ENCODE measurements at regions not wholly inside any gene's neighbourhood (a gene's known extent, or its start where the extent isn't known, plus 50 kb on each side); places are given as distances from the start of the nearest gene placed in this dataset.

DNA sequence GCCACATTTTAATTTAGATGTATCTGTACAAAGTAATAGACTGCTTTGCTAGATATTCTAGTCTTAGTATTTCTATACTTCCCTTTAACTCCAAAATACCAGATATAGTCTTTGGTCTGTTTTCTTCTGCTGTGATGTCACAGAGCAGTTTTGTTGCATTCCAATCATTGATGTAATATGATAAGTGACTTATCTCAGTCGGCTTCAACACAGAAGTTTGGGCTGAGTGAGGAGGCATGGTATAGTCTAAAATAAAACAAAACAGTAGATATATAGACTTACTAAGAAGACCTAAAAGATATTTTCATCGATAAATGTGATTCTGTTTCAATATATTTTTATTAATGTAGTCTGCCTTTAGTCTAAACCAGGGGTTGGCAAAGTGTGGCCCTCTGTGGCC is 169.9 kb downstream of the DCK start:
- H3K4me3 ChIP-seq (replicated peaks in 1 of 3; ENCODE audit: insufficient read depth in 1 of 3, low read depth in 1 of 3, low read length in 3 of 3): no peak overlapping the region
- no peaks in the 10 kb centered on the region for H3K27me3 ChIP-seq (ENCODE audit: control insufficient read depth in 2 of 2, insufficient read depth in 2 of 2, low read length in 2 of 2)
- DNase-seq (ENCODE audit: low read depth, low spot score) (no peak), FAIRE-seq (no peak)
- ChIA-PET CTCF (no interaction called here), POLR2A (no interaction called here)
- no peak overlapping the region for H3K9ac ChIP-seq (replicated peaks; ENCODE audit: extremely low read depth, insufficient read depth, low read length)
- TF ChIP-seq MYC (IDR thresholded peaks at IDR 0.05; ENCODE audit: low read depth, low read length): no peak
- TF ChIP-seq GATA2 (IDR thresholded peaks at IDR 0.05; ENCODE audit: insufficient read depth, insufficient read length, low read depth, low read length): no peak
- no peak for TF ChIP-seq JUN (IDR thresholded peaks at IDR 0.05; ENCODE audit: borderline replicate concordance, insufficient read depth, insufficient read length, low read depth)
- TF ChIP-seq FOS (IDR thresholded peaks at IDR 0.05; ENCODE audit: borderline replicate concordance, insufficient read depth, low read length): no peak
- H3K9me3 ChIP-seq (replicated peaks; ENCODE audit: control insufficient read depth, insufficient read depth, low read length): no peaks in the 10 kb centered on the region
- BruUV-seq (replicated peaks): no TSS peak
- H3K4me2 ChIP-seq (ENCODE audit: insufficient read depth, low read length): no peak overlapping the region
- H3K79me2 ChIP-seq (ENCODE audit: control insufficient read depth, insufficient read depth, low read length): no peaks in the 10 kb centered on the region
- no peaks in the 10 kb centered on the region for H4K20me1 ChIP-seq (replicated peaks; ENCODE audit: control insufficient read depth, extremely low read depth, insufficient read depth, low read length)
- no peaks in the 10 kb centered on the region for H3K4me1 ChIP-seq (ENCODE audit: control insufficient read depth, extremely low read depth, insufficient read depth, low read length)
- no peak overlapping the region for H3K27ac ChIP-seq (ENCODE audit: insufficient read depth, low read depth, low read length)
- no peak overlapping the region for H2AFZ ChIP-seq (ENCODE audit: low read depth, low read length)
- no peaks in the 10 kb centered on the region for H3K36me3 ChIP-seq (ENCODE audit: control insufficient read depth in 2 of 2, extremely low read depth in 1 of 2, insufficient read depth in 2 of 2, low read length in 2 of 2)
- intact Hi-C loops (cut with micrococcal nuclease): no loop called here
- dilution Hi-C loops (cut with MboI; ENCODE audit: extremely low pct_ligation_motif_present, low sequenced_read_pairs): no loop called here
- H3K9me1 ChIP-seq (replicated peaks; ENCODE audit: control insufficient read depth, extremely low read depth, insufficient read depth, low read length): no peaks in the 10 kb centered on the region

DNA sequence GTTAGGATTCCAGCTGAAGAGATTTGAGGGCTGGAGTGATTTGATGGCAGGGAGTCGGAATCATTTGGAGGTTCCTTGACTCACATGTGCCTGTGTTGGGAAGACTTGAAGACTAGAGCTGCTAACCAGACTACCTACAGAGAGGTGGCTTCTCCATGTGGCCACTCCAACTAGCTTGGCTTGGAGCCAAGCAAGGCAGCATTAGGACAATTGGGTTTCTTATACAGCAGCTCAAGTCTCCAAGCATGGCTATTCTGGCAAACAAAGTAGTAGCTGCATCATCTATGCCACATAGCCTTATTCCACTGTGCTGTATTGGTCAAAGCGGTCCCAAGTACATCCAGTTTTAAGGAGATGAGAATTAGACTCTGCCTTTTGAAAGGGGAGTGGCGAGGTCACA is 171.7 kb upstream of the SLC4A4 start:
- no peaks in the 10 kb centered on the region for H3K9me1 ChIP-seq (replicated peaks; ENCODE audit: control insufficient read depth, extremely low read depth, insufficient read depth, low read length)
- TF ChIP-seq POLR2A (IDR thresholded peaks at IDR 0.05; ENCODE audit: low read depth, low read length) (no peak), EZH2 (IDR thresholded peaks at IDR 0.05; ENCODE audit: borderline replicate concordance, low read depth, low read length, severe bottlenecking) (no peak), CTCF (IDR thresholded peaks at IDR 0.05; ENCODE audit: extremely low read depth in 1 of 2, insufficient read depth in 1 of 2, low read depth in 1 of 2, low read length in 2 of 2) (no peak), FOS (IDR thresholded peaks at IDR 0.05; ENCODE audit: borderline replicate concordance, insufficient read depth, low read length) (no peak), GATA2 (IDR thresholded peaks at IDR 0.05; ENCODE audit: insufficient read depth, insufficient read length, low read depth, low read length) (no peak), JUN (IDR thresholded peaks at IDR 0.05; ENCODE audit: borderline replicate concordance, insufficient read depth, insufficient read length, low read depth) (no peak), MYC (IDR thresholded peaks at IDR 0.05; ENCODE audit: low read depth, low read length) (no peak), POLR2AphosphoS5 (IDR thresholded peaks at IDR 0.05; ENCODE audit: insufficient read depth, low read depth, low read length) (no peak)
- TF ChIP-seq, protein P1, sequence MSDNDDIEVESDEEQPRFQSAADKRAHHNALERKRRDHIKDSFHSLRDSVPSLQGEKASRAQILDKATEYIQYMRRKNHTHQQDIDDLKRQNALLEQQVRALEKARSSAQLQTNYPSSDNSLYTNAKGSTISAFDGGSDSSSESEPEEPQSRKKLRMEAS (IDR thresholded peaks at IDR 0.05; ENCODE audit: insufficient read depth, insufficient read length): no peak
- CTCF ChIA-PET: no interaction called here
- no peaks in the 10 kb centered on the region for H3K9me3 ChIP-seq (replicated peaks; ENCODE audit: control insufficient read depth, insufficient read depth, low read length)
- no peaks in the 10 kb centered on the region for H3K4me1 ChIP-seq (ENCODE audit: control insufficient read depth, extremely low read depth, insufficient read depth, low read length)
- DNase-seq (ENCODE audit: low read depth, low spot score): no peak
- dilution Hi-C loops (cut with MboI; ENCODE audit: extremely low pct_ligation_motif_present, low sequenced_read_pairs) (no loop called here), intact Hi-C loops (cut with micrococcal nuclease) (no loop called here)
- no peak overlapping the region for H3K27ac ChIP-seq (ENCODE audit: insufficient read depth, low read depth, low read length)
- no peak for FAIRE-seq
- no peak overlapping the region for H3K4me2 ChIP-seq (ENCODE audit: insufficient read depth, low read length)
- no peak overlapping the region for H3K9ac ChIP-seq (replicated peaks; ENCODE audit: extremely low read depth, insufficient read depth, low read length)
- no peaks in the 10 kb centered on the region for H3K27me3 ChIP-seq (ENCODE audit: control insufficient read depth in 2 of 2, insufficient read depth in 2 of 2, low read length in 2 of 2)
- H4K20me1 ChIP-seq (replicated peaks; ENCODE audit: control insufficient read depth, extremely low read depth, insufficient read depth, low read length): no peaks in the 10 kb centered on the region
- no peaks in the 10 kb centered on the region for H3K36me3 ChIP-seq (ENCODE audit: control insufficient read depth in 2 of 2, extremely low read depth in 1 of 2, insufficient read depth in 2 of 2, low read length in 2 of 2)
- POLR2A ChIA-PET: no interaction called here
- H2AFZ ChIP-seq (ENCODE audit: low read depth, low read length): no peak overlapping the region
- H3K79me2 ChIP-seq (ENCODE audit: control insufficient read depth, insufficient read depth, low read length): no peaks in the 10 kb centered on the region
- BruUV-seq (replicated peaks): no TSS peak
- no peak overlapping the region for H3K4me3 ChIP-seq (replicated peaks in 1 of 3; ENCODE audit: insufficient read depth in 1 of 3, low read depth in 1 of 3, low read length in 3 of 3)

Data from endothelial cell of umbilical vein (primary cell).